Muscle of back (tissue), 3 donors: ENCODE measurements at regions not wholly inside any gene's neighbourhood (a gene's known extent, or its start where the extent isn't known, plus 50 kb on each side); places are given as distances from the start of the nearest gene placed in this dataset.
"Not testable (repeated sequence)": the region's sequence is repeated elsewhere in the genome, so short reads cannot be mapped to it uniquely, and the experiment has no call there.

Experiments used
- DNase-seq, 3 donors: peaks; one replicate each; pipeline versions ENCODE4 v3.0.0 to v3.0.0-alpha.2; 2013

GRCh38 chr5:24135536-24135935, 509.2 kb downstream of the CDH10 start:
- DNase-seq: no peak

- peak in 2 of 3 donors; percentile 63 to 77 for DNase-seq
Measured at GRCh38 chr5:24141046-24141445, 503.7 kb downstream of the CDH10 start.

- DNase-seq: peak; percentile 11 to 66 (median 39)
Measured at GRCh38 chr5:24142341-24142740, 502.4 kb downstream of the CDH10 start.

GRCh38 chr5:24145806-24146205, 499.0 kb downstream of the CDH10 start:
- DNase-seq: no peak

GRCh38 chr5:24161559-24161958, 483.2 kb downstream of the CDH10 start:
- no peak for DNase-seq

- DNase-seq: no peak
Measured at GRCh38 chr5:24162343-24162742, 482.4 kb downstream of the CDH10 start.

- no peak for DNase-seq
Measured at GRCh38 chr5:24163091-24163490, 481.7 kb downstream of the CDH10 start.

GRCh38 chr5:24167806-24168205, 477.0 kb downstream of the CDH10 start:
- peak in 1 of 3 donors; percentile 2 for DNase-seq

- no peak for DNase-seq
Measured at GRCh38 chr5:24170026-24170425, 474.8 kb downstream of the CDH10 start.

- DNase-seq: not testable (repeated sequence)
Measured at GRCh38 chr5:24170930-24171329, 473.8 kb downstream of the CDH10 start.

GRCh38 chr5:24177821-24178220, 467.0 kb downstream of the CDH10 start:
- peak; percentile 3 to 13 (median 4) for DNase-seq

- DNase-seq: peak in 1 of 3 donors; percentile 44
Measured at GRCh38 chr5:24183981-24184380, 460.8 kb downstream of the CDH10 start.

GRCh38 chr5:24188216-24188925, 456.4 kb downstream of the CDH10 start:
- peak in 1 of 3 donors; percentile 67 for DNase-seq

- no peak for DNase-seq
Measured at GRCh38 chr5:24196789-24197188, 448.0 kb downstream of the CDH10 start.

- no peak for DNase-seq
Measured at GRCh38 chr5:24208686-24209106, 436.1 kb downstream of the CDH10 start.

- no peak for DNase-seq
Measured at GRCh38 chr5:24215114-24215513, 429.7 kb downstream of the CDH10 start.

- peak in 1 of 3 donors; percentile 66 for DNase-seq
Measured at GRCh38 chr5:24222876-24223275, 421.9 kb downstream of the CDH10 start.

- DNase-seq: peak in 1 of 3 donors; percentile 8
Measured at GRCh38 chr5:24225051-24225450, 419.7 kb downstream of the CDH10 start.

GRCh38 chr5:24226479-24226878, 418.3 kb downstream of the CDH10 start:
- peak; percentile 6 to 16 (median 11) for DNase-seq

- not testable (repeated sequence) for DNase-seq
Measured at GRCh38 chr5:24227881-24228280, 416.9 kb downstream of the CDH10 start.

- no peak for DNase-seq
Measured at GRCh38 chr5:24232041-24232440, 412.7 kb downstream of the CDH10 start.

GRCh38 chr5:24232929-24233498, 411.8 kb downstream of the CDH10 start:
- peak; percentile 16 to 29 (median 22) for DNase-seq

GRCh38 chr5:24235946-24236345, 408.8 kb downstream of the CDH10 start:
- peak in 1 of 3 donors; percentile 9 for DNase-seq

- no peak for DNase-seq
Measured at GRCh38 chr5:24245821-24246220, 399.0 kb downstream of the CDH10 start.
